ENCODE measurements at regions not wholly inside any gene's neighbourhood (a gene's known extent, or its start where the extent isn't known, plus 50 kb on each side); places are given as distances from the start of the nearest gene placed in this dataset.

- DNase-seq (no peak), ATAC-seq (no peak)
- no peaks in the 10 kb centered on the region for H3K27me3 ChIP-seq
- 79% methylated on average over 3 of the region's 3 CpGs for WGBS (ENCODE audit: insufficient coverage, low coverage, low lambda C conversion rate, missing lambda C conversion rate)
- no peak overlapping the region for H3K27ac ChIP-seq
- H3K36me3 ChIP-seq: no peaks in the 10 kb centered on the region
- no peak overlapping the region for H3K4me3 ChIP-seq
- intact Hi-C loops (cut with DNase I): no loop called here
- no peak for TF ChIP-seq CTCF (IDR thresholded peaks at IDR 0.05)
- no peak for TF ChIP-seq POLR2A (IDR thresholded peaks at IDR 0.05)
- peaks cover 0 to 21% (median 7%) of the 10 kb centered on the region in 4 donors for H3K4me1 ChIP-seq
- no peaks in the 10 kb centered on the region for H3K9me3 ChIP-seq
These were observed 123.8 kb downstream of the PTCSC3 start for GRCh38 chr14:36052681-36053080.

- Histone ChIP-seq H3K27ac (no peak overlapping the region), H3K36me3 (no peaks in the 10 kb centered on the region), H3K4me1 (peaks cover 0 to 21% (median 7%) of the 10 kb centered on the region in 4 donors), H3K27me3 (no peaks in the 10 kb centered on the region), H3K9me3 (no peaks in the 10 kb centered on the region), H3K4me3 (no peak overlapping the region)
- ATAC-seq: no peak
- TF ChIP-seq POLR2A (IDR thresholded peaks at IDR 0.05): no peak
- TF ChIP-seq CTCF (IDR thresholded peaks at IDR 0.05): no peak
- 78% methylated on average over 1 of the region's 1 CpG for WGBS (ENCODE audit: insufficient coverage, low coverage, low lambda C conversion rate, missing lambda C conversion rate)
- DNase-seq: no peak
- intact Hi-C loops (cut with DNase I): no loop called here
These were observed 124.5 kb downstream of the PTCSC3 start for GRCh38 chr14:36052063-36052462.

- 84% methylated on average over 5 of the region's 5 CpGs for WGBS (ENCODE audit: insufficient coverage, low coverage, low lambda C conversion rate, missing lambda C conversion rate)
- no peak for DNase-seq
These were observed 127.9 kb downstream of the PTCSC3 start for GRCh38 chr14:36048667-36049066.

GRCh38 chr14:36047912-36048311 lies 128.6 kb downstream of the PTCSC3 start:
- no peaks in the 10 kb centered on the region for H3K4me1 ChIP-seq
- TF ChIP-seq CTCF (IDR thresholded peaks at IDR 0.05) (no peak), POLR2A (IDR thresholded peaks at IDR 0.05) (no peak)
- WGBS (ENCODE audit: insufficient coverage, low coverage, low lambda C conversion rate, missing lambda C conversion rate): 91% methylated on average over 4 of the region's 4 CpGs
- no peaks in the 10 kb centered on the region for H3K36me3 ChIP-seq
- no peaks in the 10 kb centered on the region for H3K27me3 ChIP-seq
- intact Hi-C loops (cut with DNase I): no loop called here
- ATAC-seq: no peak
- no peak overlapping the region for H3K27ac ChIP-seq
- no peak for DNase-seq
- no peaks in the 10 kb centered on the region for H3K9me3 ChIP-seq
- H3K4me3 ChIP-seq: no peak overlapping the region

More at GRCh38 chr14:36048667-36049066, 127.9 kb downstream of the PTCSC3 start:
- no peaks in the 10 kb centered on the region for H3K36me3 ChIP-seq
- TF ChIP-seq POLR2A (IDR thresholded peaks at IDR 0.05) (no peak), CTCF (IDR thresholded peaks at IDR 0.05) (no peak)
- peaks cover 0 to 4% (median 0%) of the 10 kb centered on the region in 4 donors for H3K4me1 ChIP-seq
- H3K9me3 ChIP-seq: no peaks in the 10 kb centered on the region
- no peak for ATAC-seq
- no peak overlapping the region for H3K27ac ChIP-seq
- intact Hi-C loops (cut with DNase I): no loop called here
- no peaks in the 10 kb centered on the region for H3K27me3 ChIP-seq
- H3K4me3 ChIP-seq: no peak overlapping the region

GRCh38 chr14:36035675-36036074 lies 140.8 kb downstream of the PTCSC3 start:
- TF ChIP-seq POLR2A (IDR thresholded peaks at IDR 0.05): no peak
- TF ChIP-seq CTCF (IDR thresholded peaks at IDR 0.05): no peak
- Histone ChIP-seq H3K9me3 (no peaks in the 10 kb centered on the region), H3K4me3 (no peak overlapping the region), H3K27me3 (no peaks in the 10 kb centered on the region), H3K27ac (no peak overlapping the region), H3K36me3 (no peaks in the 10 kb centered on the region), H3K4me1 (no peaks in the 10 kb centered on the region)
- WGBS (ENCODE audit: insufficient coverage, low coverage, low lambda C conversion rate, missing lambda C conversion rate): 93% methylated on average over 2 of the region's 2 CpGs
- intact Hi-C loops (cut with DNase I): no loop called here
- DNase-seq (no peak), ATAC-seq (no peak)

All from right lobe of liver (tissue), 6 donors.